ENCODE measurements at regions not wholly inside any gene's neighbourhood (a gene's known extent, or its start where the extent isn't known, plus 50 kb on each side); places are given as distances from the start of the nearest gene placed in this dataset.

DNA sequence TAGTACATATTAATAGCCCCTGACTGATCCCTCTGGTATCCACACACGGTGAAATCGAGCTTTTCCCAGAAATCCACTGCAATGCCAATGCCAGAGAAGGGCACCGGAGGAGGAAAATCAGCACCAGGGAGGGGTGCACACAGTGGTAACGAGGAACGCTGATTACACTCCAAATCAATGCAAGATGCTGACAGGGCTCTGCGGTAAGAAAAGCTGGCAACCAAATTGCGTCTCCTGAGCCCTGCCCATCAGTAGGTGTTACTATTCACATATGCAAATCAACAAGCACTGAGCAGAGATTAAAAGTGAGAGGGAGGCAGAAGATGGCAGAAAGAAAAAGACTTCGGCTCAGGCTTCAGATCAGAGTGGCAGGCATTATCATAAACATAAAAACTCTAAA is 159.1 kb downstream of the RPS29 start:
- FAIRE-seq (no peak), DNase-seq (ENCODE audit: low read depth, low spot score) (no peak)
- Histone ChIP-seq H2AFZ (ENCODE audit: control insufficient read depth, low read length) (no peak overlapping the region), H3K27ac (ENCODE audit: control insufficient read depth, insufficient read depth, low read length) (no peak overlapping the region), H3K4me2 (ENCODE audit: control insufficient read depth, extremely low read depth, insufficient read depth, low read depth, low read length) (no peak overlapping the region), H3K9me1 (ENCODE audit: control insufficient read depth, extremely low read depth, insufficient read depth, low read length) (no peaks in the 10 kb centered on the region), H3K9me3 (ENCODE audit: control insufficient read depth, low read depth, low read length) (no peaks in the 10 kb centered on the region), H3K36me3 (ENCODE audit: control insufficient read depth in 2 of 2, extremely low read depth in 1 of 2, insufficient read depth in 2 of 2, low read length in 2 of 2) (no peaks in the 10 kb centered on the region), H3K79me2 (ENCODE audit: control insufficient read depth, insufficient read depth, low read length) (no peaks in the 10 kb centered on the region), H3K4me3 (ENCODE audit: control insufficient read depth in 2 of 3, extremely low read depth in 1 of 3, insufficient read depth in 2 of 3, low read depth in 1 of 3, low read length in 3 of 3) (no peak overlapping the region), H3K4me1 (ENCODE audit: control insufficient read depth, extremely low read depth, insufficient read depth, low read length) (no peaks in the 10 kb centered on the region), H3K9ac (ENCODE audit: control insufficient read depth, extremely low read depth, insufficient read depth, low read length) (no peak overlapping the region), H3K27me3 (ENCODE audit: control insufficient read depth, extremely low read depth, insufficient read depth, low read length) (no peaks in the 10 kb centered on the region), H4K20me1 (ENCODE audit: control insufficient read depth, extremely low read depth, insufficient read depth, low read length) (no peaks in the 10 kb centered on the region)
- TF ChIP-seq EZH2 (IDR thresholded peaks at IDR 0.05; ENCODE audit: low read length): no peak
- TF ChIP-seq, protein P1, sequence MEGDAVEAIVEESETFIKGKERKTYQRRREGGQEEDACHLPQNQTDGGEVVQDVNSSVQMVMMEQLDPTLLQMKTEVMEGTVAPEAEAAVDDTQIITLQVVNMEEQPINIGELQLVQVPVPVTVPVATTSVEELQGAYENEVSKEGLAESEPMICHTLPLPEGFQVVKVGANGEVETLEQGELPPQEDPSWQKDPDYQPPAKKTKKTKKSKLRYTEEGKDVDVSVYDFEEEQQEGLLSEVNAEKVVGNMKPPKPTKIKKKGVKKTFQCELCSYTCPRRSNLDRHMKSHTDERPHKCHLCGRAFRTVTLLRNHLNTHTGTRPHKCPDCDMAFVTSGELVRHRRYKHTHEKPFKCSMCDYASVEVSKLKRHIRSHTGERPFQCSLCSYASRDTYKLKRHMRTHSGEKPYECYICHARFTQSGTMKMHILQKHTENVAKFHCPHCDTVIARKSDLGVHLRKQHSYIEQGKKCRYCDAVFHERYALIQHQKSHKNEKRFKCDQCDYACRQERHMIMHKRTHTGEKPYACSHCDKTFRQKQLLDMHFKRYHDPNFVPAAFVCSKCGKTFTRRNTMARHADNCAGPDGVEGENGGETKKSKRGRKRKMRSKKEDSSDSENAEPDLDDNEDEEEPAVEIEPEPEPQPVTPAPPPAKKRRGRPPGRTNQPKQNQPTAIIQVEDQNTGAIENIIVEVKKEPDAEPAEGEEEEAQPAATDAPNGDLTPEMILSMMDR (optimal IDR thresholded peaks at IDR 0.05 in 1 of 3, IDR thresholded peaks at IDR 0.05 in 1 of 3, conservative IDR thresholded peaks at IDR 0.05 in 1 of 3; ENCODE audit: extremely low read depth in 1 of 3, insufficient read depth in 2 of 3, low read length in 3 of 3): no peak
- dilution Hi-C loops (cut with MboI; ENCODE audit: extremely low pct_ligation_motif_present, low sequenced_read_pairs): no loop called here

DNA sequence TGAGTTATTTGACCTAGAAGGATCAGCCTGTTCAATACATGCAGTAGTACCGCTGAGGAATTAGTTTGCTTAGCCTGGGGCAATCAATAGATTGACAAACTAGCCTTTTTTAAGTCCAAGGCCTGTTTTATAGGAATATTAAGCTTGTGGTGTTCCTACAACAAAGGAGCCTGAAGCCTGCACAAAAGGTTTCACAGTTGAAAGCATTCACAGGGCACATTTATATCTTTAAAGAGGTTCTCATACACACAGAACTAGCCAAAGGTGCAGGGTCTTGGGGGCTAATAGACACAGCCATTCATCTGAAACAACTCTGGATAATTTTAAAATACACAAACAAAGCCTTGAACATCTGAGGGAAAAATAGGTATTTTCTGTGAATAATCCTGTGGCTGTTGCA is 160.3 kb downstream of the RPS29 start:
- H3K4me1 ChIP-seq (ENCODE audit: control insufficient read depth, extremely low read depth, insufficient read depth, low read length): no peaks in the 10 kb centered on the region
- no peak for DNase-seq (ENCODE audit: low read depth, low spot score)
- no peaks in the 10 kb centered on the region for H3K36me3 ChIP-seq (ENCODE audit: control insufficient read depth in 2 of 2, extremely low read depth in 1 of 2, insufficient read depth in 2 of 2, low read length in 2 of 2)
- no peaks in the 10 kb centered on the region for H3K27me3 ChIP-seq (ENCODE audit: control insufficient read depth, extremely low read depth, insufficient read depth, low read length)
- H3K79me2 ChIP-seq (ENCODE audit: control insufficient read depth, insufficient read depth, low read length): no peaks in the 10 kb centered on the region
- dilution Hi-C loops (cut with MboI; ENCODE audit: extremely low pct_ligation_motif_present, low sequenced_read_pairs): no loop called here
- no peaks in the 10 kb centered on the region for H4K20me1 ChIP-seq (ENCODE audit: control insufficient read depth, extremely low read depth, insufficient read depth, low read length)
- no peak overlapping the region for H3K4me2 ChIP-seq (ENCODE audit: control insufficient read depth, extremely low read depth, insufficient read depth, low read depth, low read length)
- no peak overlapping the region for H3K9ac ChIP-seq (ENCODE audit: control insufficient read depth, extremely low read depth, insufficient read depth, low read length)
- FAIRE-seq: no peak
- H3K4me3 ChIP-seq (ENCODE audit: control insufficient read depth in 2 of 3, extremely low read depth in 1 of 3, insufficient read depth in 2 of 3, low read depth in 1 of 3, low read length in 3 of 3): no peak overlapping the region
- H2AFZ ChIP-seq (ENCODE audit: control insufficient read depth, low read length): no peak overlapping the region
- H3K9me3 ChIP-seq (ENCODE audit: control insufficient read depth, low read depth, low read length): no peaks in the 10 kb centered on the region
- H3K9me1 ChIP-seq (ENCODE audit: control insufficient read depth, extremely low read depth, insufficient read depth, low read length): no peaks in the 10 kb centered on the region
- TF ChIP-seq, protein P1 (optimal IDR thresholded peaks at IDR 0.05 in 1 of 3, IDR thresholded peaks at IDR 0.05 in 1 of 3, conservative IDR thresholded peaks at IDR 0.05 in 1 of 3; ENCODE audit: extremely low read depth in 1 of 3, insufficient read depth in 2 of 3, low read length in 3 of 3): no peak
- TF ChIP-seq EZH2 (IDR thresholded peaks at IDR 0.05; ENCODE audit: low read length): no peak
- H3K27ac ChIP-seq (ENCODE audit: control insufficient read depth, insufficient read depth, low read length): no peak overlapping the region
